ENCODE measurements at regions not wholly inside any gene's neighbourhood (a gene's known extent, or its start where the extent isn't known, plus 50 kb on each side); places are given as distances from the start of the nearest gene placed in this dataset.

- H3K36me3 ChIP-seq (ENCODE audit: low read length) = no peaks in the 10 kb centered on the region
- TF ChIP-seq, protein P1, sequence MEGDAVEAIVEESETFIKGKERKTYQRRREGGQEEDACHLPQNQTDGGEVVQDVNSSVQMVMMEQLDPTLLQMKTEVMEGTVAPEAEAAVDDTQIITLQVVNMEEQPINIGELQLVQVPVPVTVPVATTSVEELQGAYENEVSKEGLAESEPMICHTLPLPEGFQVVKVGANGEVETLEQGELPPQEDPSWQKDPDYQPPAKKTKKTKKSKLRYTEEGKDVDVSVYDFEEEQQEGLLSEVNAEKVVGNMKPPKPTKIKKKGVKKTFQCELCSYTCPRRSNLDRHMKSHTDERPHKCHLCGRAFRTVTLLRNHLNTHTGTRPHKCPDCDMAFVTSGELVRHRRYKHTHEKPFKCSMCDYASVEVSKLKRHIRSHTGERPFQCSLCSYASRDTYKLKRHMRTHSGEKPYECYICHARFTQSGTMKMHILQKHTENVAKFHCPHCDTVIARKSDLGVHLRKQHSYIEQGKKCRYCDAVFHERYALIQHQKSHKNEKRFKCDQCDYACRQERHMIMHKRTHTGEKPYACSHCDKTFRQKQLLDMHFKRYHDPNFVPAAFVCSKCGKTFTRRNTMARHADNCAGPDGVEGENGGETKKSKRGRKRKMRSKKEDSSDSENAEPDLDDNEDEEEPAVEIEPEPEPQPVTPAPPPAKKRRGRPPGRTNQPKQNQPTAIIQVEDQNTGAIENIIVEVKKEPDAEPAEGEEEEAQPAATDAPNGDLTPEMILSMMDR (IDR thresholded peaks at IDR 0.05; ENCODE audit: insufficient read depth, low read length, poor library complexity, severe bottlenecking) = no peak
- no peak for TF ChIP-seq EZH2phosphoT487 (conservative IDR thresholded peaks at IDR 0.05; ENCODE audit: low read length)
- no peak overlapping the region for H3K4me3 ChIP-seq (ENCODE audit: insufficient read depth, low read length, poor library complexity, severe bottlenecking)
- H3K9me2 ChIP-seq (replicated peaks; ENCODE audit: insufficient read depth, low read length) = no peaks in the 10 kb centered on the region
- H3K9ac ChIP-seq (ENCODE audit: low read length) = no peak overlapping the region
- no peaks in the 10 kb centered on the region for H3K27me3 ChIP-seq (ENCODE audit: low read length)
- H3K4me2 ChIP-seq (ENCODE audit: low read depth, low read length, poor library complexity, severe bottlenecking) = no peak overlapping the region
- no peak overlapping the region for H2AFZ ChIP-seq (ENCODE audit: low read depth, low read length, severe bottlenecking)
- H3F3A ChIP-seq (ENCODE audit: insufficient read depth) = no peaks in the 10 kb centered on the region
- H3K9me3 ChIP-seq (ENCODE audit: insufficient read depth, low read length) = no peaks in the 10 kb centered on the region
- no peaks in the 10 kb centered on the region for H4K20me1 ChIP-seq (ENCODE audit: low read depth, low read length)
- no peaks in the 10 kb centered on the region for H3K79me2 ChIP-seq (ENCODE audit: insufficient read depth, low read length)
- H3K27ac ChIP-seq (ENCODE audit: low read depth, low read length) = no peak overlapping the region
These were observed 132.5 kb upstream of the ADARB2 start for GRCh38 chr10:1869861-1870260.

- H3K27me3 ChIP-seq (ENCODE audit: low read length) = no peaks in the 10 kb centered on the region
- no peaks in the 10 kb centered on the region for H3K9me2 ChIP-seq (replicated peaks; ENCODE audit: insufficient read depth, low read length)
- no peaks in the 10 kb centered on the region for H3K36me3 ChIP-seq (ENCODE audit: low read length)
- H3F3A ChIP-seq (ENCODE audit: insufficient read depth) = no peaks in the 10 kb centered on the region
- no peak overlapping the region for H3K4me2 ChIP-seq (ENCODE audit: low read depth, low read length, poor library complexity, severe bottlenecking)
- no peaks in the 10 kb centered on the region for H3K9me3 ChIP-seq (ENCODE audit: insufficient read depth, low read length)
- no peak overlapping the region for H3K9ac ChIP-seq (ENCODE audit: low read length)
- no peak overlapping the region for H3K4me3 ChIP-seq (ENCODE audit: insufficient read depth, low read length, poor library complexity, severe bottlenecking)
- H3K27ac ChIP-seq (ENCODE audit: low read depth, low read length) = no peak overlapping the region
- no peak overlapping the region for H2AFZ ChIP-seq (ENCODE audit: low read depth, low read length, severe bottlenecking)
- no peaks in the 10 kb centered on the region for H4K20me1 ChIP-seq (ENCODE audit: low read depth, low read length)
- TF ChIP-seq, protein P1 (IDR thresholded peaks at IDR 0.05; ENCODE audit: insufficient read depth, low read length, poor library complexity, severe bottlenecking) = no peak
- no peak for TF ChIP-seq EZH2phosphoT487 (conservative IDR thresholded peaks at IDR 0.05; ENCODE audit: low read length)
- no peaks in the 10 kb centered on the region for H3K79me2 ChIP-seq (ENCODE audit: insufficient read depth, low read length)
These were observed 123.0 kb upstream of the ADARB2 start for GRCh38 chr10:1860351-1860750.

DNA sequence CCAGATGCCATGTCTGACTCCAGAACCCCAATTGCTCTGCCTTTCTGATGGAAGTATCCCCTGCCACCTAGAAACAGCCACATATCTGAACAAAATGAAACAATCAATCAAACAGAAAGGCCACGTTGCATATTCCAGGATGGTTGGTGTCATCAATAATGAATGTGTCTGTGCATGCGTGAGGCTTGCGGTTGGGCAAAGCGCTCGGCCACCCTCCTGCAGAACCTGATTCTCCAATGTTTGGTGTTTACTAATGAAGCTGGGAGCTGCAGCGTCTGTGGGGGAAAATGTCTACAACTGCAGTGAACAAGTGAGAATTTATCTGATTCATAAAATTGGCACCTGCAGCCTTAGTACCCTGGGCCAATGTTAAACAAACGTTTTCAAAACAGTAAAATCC is 121.2 kb upstream of the ADARB2 start:
- Histone ChIP-seq H4K20me1 (ENCODE audit: low read depth, low read length) (no peaks in the 10 kb centered on the region), H2AFZ (ENCODE audit: low read depth, low read length, severe bottlenecking) (no peak overlapping the region), H3K4me3 (ENCODE audit: insufficient read depth, low read length, poor library complexity, severe bottlenecking) (no peak overlapping the region), H3K9me2 (replicated peaks; ENCODE audit: insufficient read depth, low read length) (no peaks in the 10 kb centered on the region), H3K27ac (ENCODE audit: low read depth, low read length) (no peak overlapping the region), H3K27me3 (ENCODE audit: low read length) (no peaks in the 10 kb centered on the region), H3K9me3 (ENCODE audit: insufficient read depth, low read length) (no peaks in the 10 kb centered on the region), H3K36me3 (ENCODE audit: low read length) (no peaks in the 10 kb centered on the region), H3K4me2 (ENCODE audit: low read depth, low read length, poor library complexity, severe bottlenecking) (no peak overlapping the region), H3K79me2 (ENCODE audit: insufficient read depth, low read length) (no peaks in the 10 kb centered on the region), H3K9ac (ENCODE audit: low read length) (no peak overlapping the region), H3F3A (ENCODE audit: insufficient read depth) (no peaks in the 10 kb centered on the region)
- TF ChIP-seq EZH2phosphoT487 (conservative IDR thresholded peaks at IDR 0.05; ENCODE audit: low read length) = no peak
- TF ChIP-seq, protein P1 (IDR thresholded peaks at IDR 0.05; ENCODE audit: insufficient read depth, low read length, poor library complexity, severe bottlenecking) = no peak

Measured in SU-DHL-6 (cell line).